SU-DHL-6 (cell line): ENCODE measurements at regions not wholly inside any gene's neighbourhood (a gene's known extent, or its start where the extent isn't known, plus 50 kb on each side); places are given as distances from the start of the nearest gene placed in this dataset.

Experiments
- CTCF ChIP-seq: fragments of 200-600 bp; sonication (generic); IDR thresholded peaks from one replicate; pipeline ENCODE4 v1.5.1; 2017; ENCODE audit warnings: antibody characterized with exemption, mild to moderate bottlenecking, low read length, moderate library complexity; ENCODE audit not compliant: insufficient read depth, poor library complexity, severe bottlenecking
- EZH2phosphoT487 ChIP-seq: fragments of 200-600 bp; sonication (generic), shearing (Covaris generic); conservative IDR thresholded peaks from 2 replicates; pipeline ENCODE4 v1.6.1; 2018; ENCODE audit warnings: mild to moderate bottlenecking, antibody characterized with exemption, low read length, moderate library complexity, mixed read lengths

- TF ChIP-seq CTCF (no peak), EZH2phosphoT487 (no peak)
Observed at GRCh38 chr3:18556001-18556408, 130.9 kb upstream of the SATB1 start.
